ENCODE measurements at regions not wholly inside any gene's neighbourhood (a gene's known extent, or its start where the extent isn't known, plus 50 kb on each side); places are given as distances from the start of the nearest gene placed in this dataset.

GRCh38 chr5:153101235-153102180, 389.0 kb upstream of the GRIA1 start:
- no peak for DNase-seq (ENCODE audit: low read depth in 1 of 2, low spot score in 1 of 2)
- no peaks in the 10 kb centered on the region for H3K27me3 ChIP-seq (ENCODE audit: insufficient read depth, poor library complexity, severe bottlenecking)

GRCh38 chr5:153116916-153117315, 373.6 kb upstream of the GRIA1 start:
- TF ChIP-seq GABPA (IDR thresholded peaks at IDR 0.05; ENCODE audit: low read depth) = no peak
- TF ChIP-seq SPI1 (IDR thresholded peaks at IDR 0.05; ENCODE audit: borderline replicate concordance, low read depth) = no peak
- no peak for TF ChIP-seq CTCF (IDR thresholded peaks at IDR 0.05; ENCODE audit: insufficient read depth, low read length)
- no peak for TF ChIP-seq POLR2AphosphoS5 (IDR thresholded peaks at IDR 0.05; ENCODE audit: low read depth)
- TF ChIP-seq REST (IDR thresholded peaks at IDR 0.05; ENCODE audit: insufficient replicate concordance, low read depth) = no peak
- H3K27me3 ChIP-seq (ENCODE audit: insufficient read depth, poor library complexity, severe bottlenecking) = no peaks in the 10 kb centered on the region
- no peak overlapping the region for H3K4me3 ChIP-seq (replicated peaks; ENCODE audit: insufficient read depth, low read length)
- DNase-seq (ENCODE audit: low read depth in 1 of 2, low spot score in 1 of 2) = no peak
- H3K27ac ChIP-seq (replicated peaks) = no peak overlapping the region

More at GRCh38 chr5:153101235-153102180, 389.0 kb upstream of the GRIA1 start:
- no peak overlapping the region for H3K4me3 ChIP-seq (replicated peaks; ENCODE audit: insufficient read depth, low read length)
- H3K27ac ChIP-seq (replicated peaks) = no peak overlapping the region
- TF ChIP-seq POLR2AphosphoS5 (IDR thresholded peaks at IDR 0.05; ENCODE audit: low read depth) = no peak
- TF ChIP-seq GABPA (IDR thresholded peaks at IDR 0.05; ENCODE audit: low read depth) = no peak
- no peak for TF ChIP-seq SPI1 (IDR thresholded peaks at IDR 0.05; ENCODE audit: borderline replicate concordance, low read depth)
- no peak for TF ChIP-seq REST (IDR thresholded peaks at IDR 0.05; ENCODE audit: insufficient replicate concordance, low read depth)
- no peak for TF ChIP-seq CTCF (IDR thresholded peaks at IDR 0.05; ENCODE audit: insufficient read depth, low read length)

GRCh38 chr5:153118018-153118417, 372.5 kb upstream of the GRIA1 start:
- Histone ChIP-seq H3K27ac (replicated peaks) (no peak overlapping the region), H3K4me3 (replicated peaks; ENCODE audit: insufficient read depth, low read length) (no peak overlapping the region), H3K27me3 (ENCODE audit: insufficient read depth, poor library complexity, severe bottlenecking) (no peaks in the 10 kb centered on the region)
- TF ChIP-seq POLR2AphosphoS5 (IDR thresholded peaks at IDR 0.05; ENCODE audit: low read depth) = no peak
- TF ChIP-seq CTCF (IDR thresholded peaks at IDR 0.05; ENCODE audit: insufficient read depth, low read length) = no peak
- no peak for TF ChIP-seq SPI1 (IDR thresholded peaks at IDR 0.05; ENCODE audit: borderline replicate concordance, low read depth)
- TF ChIP-seq GABPA (IDR thresholded peaks at IDR 0.05; ENCODE audit: low read depth) = no peak
- no peak for TF ChIP-seq REST (IDR thresholded peaks at IDR 0.05; ENCODE audit: insufficient replicate concordance, low read depth)
- DNase-seq (ENCODE audit: low read depth in 1 of 2, low spot score in 1 of 2) = no peak
